ENCODE measurements at regions not wholly inside any gene's neighbourhood (a gene's known extent, or its start where the extent isn't known, plus 50 kb on each side); places are given as distances from the start of the nearest gene placed in this dataset.

- no peak for TF ChIP-seq CTCF (IDR thresholded peaks at IDR 0.05)
Observed at GRCh38 chr1:59179673-59180072, 117.2 kb upstream of the FGGY start.

- no peak for TF ChIP-seq CTCF (IDR thresholded peaks at IDR 0.05)
Observed at GRCh38 chr1:59180735-59181134, 116.2 kb upstream of the FGGY start.

DNA sequence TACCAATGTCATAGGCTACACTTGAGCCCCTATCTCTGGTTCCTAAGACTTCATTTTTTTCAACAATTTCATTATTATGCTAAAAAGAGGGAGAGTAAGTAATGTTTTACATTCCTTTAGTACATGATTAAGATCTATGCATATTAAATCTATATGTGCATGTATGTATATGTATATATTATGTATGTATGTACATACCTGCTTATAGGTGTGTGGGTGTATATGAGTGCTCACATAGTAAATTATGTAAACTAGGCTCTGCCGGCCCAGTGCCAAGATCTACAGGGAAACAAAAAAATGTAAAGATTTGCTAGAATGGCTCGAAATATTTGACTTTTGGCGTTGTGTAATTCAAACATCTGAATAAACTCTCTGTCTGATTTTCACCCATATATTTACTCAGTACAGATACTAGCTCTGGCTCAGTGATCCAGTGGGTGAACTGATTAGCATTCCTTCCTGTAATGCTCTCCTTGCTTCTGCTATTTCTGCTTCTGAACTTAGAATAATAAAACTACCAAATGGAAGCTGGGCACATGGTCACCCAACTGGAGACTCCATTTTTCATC lies 113.1 kb upstream of the FGGY start:
- TF ChIP-seq CTCF (IDR thresholded peaks at IDR 0.05): no peak

DNA sequence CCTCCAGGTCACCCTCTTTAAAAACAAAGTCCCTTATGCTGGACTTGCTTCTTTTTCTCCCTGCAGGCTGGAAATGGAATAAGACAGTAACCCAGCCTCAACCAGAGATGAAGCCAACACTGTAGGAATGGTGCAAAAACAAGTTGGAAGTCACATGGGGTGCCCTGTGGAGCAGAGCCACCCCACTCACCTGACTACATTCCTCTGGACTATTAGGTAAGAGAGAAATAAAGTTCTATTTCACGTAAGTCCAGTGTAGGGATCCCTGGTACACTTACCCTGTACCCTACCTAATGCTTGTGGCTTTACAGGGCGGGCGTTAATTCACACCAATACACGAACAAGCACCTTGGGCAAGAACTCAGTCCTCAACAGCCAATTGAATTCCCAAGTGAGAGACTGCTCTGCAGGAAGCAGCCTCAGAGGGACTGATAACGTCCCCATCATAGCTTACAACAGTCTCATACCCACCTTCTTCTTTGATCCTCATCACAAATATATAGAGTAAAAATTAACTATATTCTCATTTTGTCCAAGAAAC lies 112.5 kb upstream of the FGGY start:
- TF ChIP-seq CTCF (IDR thresholded peaks at IDR 0.05): no peak

DNA sequence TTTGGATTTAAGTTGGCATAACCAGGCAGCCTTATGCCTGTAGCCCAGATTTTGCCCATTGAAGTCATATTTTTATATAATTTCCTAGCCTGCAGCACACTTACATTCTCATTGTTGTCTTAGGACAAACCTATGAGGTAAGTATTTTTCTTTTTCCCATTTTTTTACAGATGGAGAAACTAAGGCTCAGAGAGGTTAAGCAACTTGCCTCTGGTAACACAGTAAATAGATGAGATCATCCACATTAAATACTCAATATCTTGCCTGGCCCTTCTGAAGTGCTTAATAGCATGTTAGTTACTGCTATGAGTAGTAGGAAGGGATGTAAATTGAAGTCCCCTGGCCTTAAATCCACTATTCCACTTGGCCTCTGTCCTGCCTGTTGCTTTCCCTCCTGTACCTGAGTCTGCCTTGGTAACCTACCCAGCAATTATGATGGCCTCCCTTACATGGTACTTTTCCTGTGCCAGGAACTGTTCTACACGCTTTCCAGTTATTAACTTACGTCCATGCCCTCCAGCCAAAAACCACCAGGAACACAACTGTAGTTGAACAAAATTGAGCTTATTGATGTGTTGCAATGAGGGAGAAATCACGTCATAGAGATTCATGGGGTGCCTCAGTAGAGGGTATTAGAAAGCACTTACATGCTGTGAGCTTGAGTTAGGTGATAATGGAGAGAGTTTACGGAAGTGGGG lies 111.6 kb upstream of the FGGY start:
- no peak for TF ChIP-seq CTCF (IDR thresholded peaks at IDR 0.05)

- TF ChIP-seq CTCF (IDR thresholded peaks at IDR 0.05): no peak
Observed at GRCh38 chr1:59186656-59187055, 110.2 kb upstream of the FGGY start.

- TF ChIP-seq CTCF (IDR thresholded peaks at IDR 0.05): no peak
Observed at GRCh38 chr1:59188413-59189213, 108.3 kb upstream of the FGGY start.
